ENCODE measurements at regions not wholly inside any gene's neighbourhood (a gene's known extent, or its start where the extent isn't known, plus 50 kb on each side); places are given as distances from the start of the nearest gene placed in this dataset.
"Not testable (repeated sequence)": the region's sequence is repeated elsewhere in the genome, so short reads cannot be mapped to it uniquely, and the experiment has no call there.

GRCh38 chr6:27190126-27190525 lies 57.4 kb upstream of the PRSS16 start:
- Histone ChIP-seq H3K4me3 (ENCODE audit: low read depth in 1 of 2, low read length in 2 of 2) (no peak overlapping the region), H3K9me3 (ENCODE audit: control insufficient read depth in 1 of 2, low read length in 2 of 2) (no peaks in the 10 kb centered on the region), H3K27me3 (ENCODE audit: low read depth, low read length) (no peaks in the 10 kb centered on the region), H3K36me3 (ENCODE audit: control insufficient read depth in 1 of 2, insufficient read depth in 2 of 2, low read length in 2 of 2) (no peaks in the 10 kb centered on the region), H3K27ac (ENCODE audit: low read length) (no peak overlapping the region), H3K4me1 (ENCODE audit: control insufficient read depth in 1 of 2, insufficient read depth in 2 of 2, low read length in 2 of 2) (peaks cover 0 to 8% of the 10 kb centered on the region in 2 donors)

GRCh38 chr6:27194453-27194852 lies 53.0 kb upstream of the PRSS16 start:
- not testable (repeated sequence) for H3K9me3 ChIP-seq (ENCODE audit: control insufficient read depth in 1 of 2, low read length in 2 of 2); H3K4me3 ChIP-seq (ENCODE audit: low read depth in 1 of 2, low read length in 2 of 2); H3K27ac ChIP-seq (ENCODE audit: low read length); H3K36me3 ChIP-seq (ENCODE audit: control insufficient read depth in 1 of 2, insufficient read depth in 2 of 2, low read length in 2 of 2); H3K4me1 ChIP-seq (ENCODE audit: control insufficient read depth in 1 of 2, insufficient read depth in 2 of 2, low read length in 2 of 2); H3K27me3 ChIP-seq (ENCODE audit: low read depth, low read length)

GRCh38 chr6:27195547-27195946 lies 52.0 kb upstream of the PRSS16 start:
- H3K9me3 ChIP-seq (ENCODE audit: control insufficient read depth in 1 of 2, low read length in 2 of 2); H3K27me3 ChIP-seq (ENCODE audit: low read depth, low read length): not testable (repeated sequence)

More at GRCh38 chr6:27195547-27195946, 52.0 kb upstream of the PRSS16 start:
- not testable (repeated sequence) for H3K4me1 ChIP-seq (ENCODE audit: control insufficient read depth in 1 of 2, insufficient read depth in 2 of 2, low read length in 2 of 2); H3K27ac ChIP-seq (ENCODE audit: low read length); H3K4me3 ChIP-seq (ENCODE audit: low read depth in 1 of 2, low read length in 2 of 2); H3K36me3 ChIP-seq (ENCODE audit: control insufficient read depth in 1 of 2, insufficient read depth in 2 of 2, low read length in 2 of 2)
